KMS-11 (cell line): ENCODE measurements at regions not wholly inside any gene's neighbourhood (a gene's known extent, or its start where the extent isn't known, plus 50 kb on each side); places are given as distances from the start of the nearest gene placed in this dataset.

Source experiments
- H2AFZ ChIP-seq: fragments of 200-600 bp; sonication (generic); 2 replicates; pipeline ENCODE4 v1.6.1; 2016; ENCODE audit warnings: antibody characterized with exemption, mixed run types, low read depth
- H3K27ac ChIP-seq: fragments of 200-600 bp; sonication (generic); 2 replicates; pipeline ENCODE4 v1.6.1; 2016; ENCODE audit warnings: mild to moderate bottlenecking, mixed run types
- H3K27me3 ChIP-seq: fragments of 200-600 bp; sonication (generic); 2 replicates; pipeline ENCODE4 v1.6.1; 2017; ENCODE audit warnings: mild to moderate bottlenecking, low read depth, mixed run types, moderate library complexity; ENCODE audit not compliant: insufficient read depth
- H3K36me3 ChIP-seq: fragments of 200-600 bp; sonication (generic); 2 replicates; pipeline ENCODE4 v1.6.1; 2017; ENCODE audit warnings: mild to moderate bottlenecking, mixed run types; ENCODE audit not compliant: insufficient read depth
- H3K4me1 ChIP-seq: fragments of 200-600 bp; sonication (generic); 2 replicates; pipeline ENCODE4 v1.6.1; 2016; ENCODE audit warnings: mild to moderate bottlenecking, low read depth, mixed run types; ENCODE audit not compliant: poor library complexity, severe bottlenecking
- H3K4me2 ChIP-seq: fragments of 200-600 bp; sonication (generic); 2 replicates; pipeline ENCODE4 v1.7.0; 2016; ENCODE audit warnings: mild to moderate bottlenecking, mixed run types
- H3K4me3 ChIP-seq: fragments of 200-600 bp; sonication (generic); IDR thresholded peaks from 2 replicates; pipeline ENCODE4 v1.6.1; 2017; ENCODE audit warnings: low read depth, low read length, mixed read lengths; ENCODE audit not compliant: insufficient read depth
- H3K79me2 ChIP-seq: fragments of 200-600 bp; sonication (generic); 2 replicates; pipeline ENCODE4 v1.6.1; 2016; ENCODE audit warnings: low read depth, mixed run types; ENCODE audit not compliant: insufficient read depth
- H3K9ac ChIP-seq: fragments of 200-600 bp; sonication (generic); 2 replicates; pipeline ENCODE4 v1.6.1; 2016; ENCODE audit warnings: mild to moderate bottlenecking, mixed run types
- H4K20me1 ChIP-seq: fragments of 200-600 bp; sonication (generic); 2 replicates; pipeline ENCODE4 v1.6.1; 2016; ENCODE audit warnings: mild to moderate bottlenecking, mixed run types; ENCODE audit not compliant: insufficient read depth
- CTCF ChIP-seq: fragments of 200-600 bp; sonication (generic); conservative IDR thresholded peaks from 2 replicates; pipeline ENCODE4 v1.6.1; 2017; ENCODE audit warnings: low read depth, mild to moderate bottlenecking, antibody characterized with exemption, low read length, moderate library complexity, mixed read lengths

GRCh38 chr2:236942554-236942953 lies 143.1 kb upstream of the COPS8 start:
- no peaks in the 10 kb centered on the region for H4K20me1 ChIP-seq
- no peak overlapping the region for H2AFZ ChIP-seq
- TF ChIP-seq CTCF = no peak
- H3K27ac ChIP-seq = no peak overlapping the region
- no peak overlapping the region for H3K4me2 ChIP-seq
- H3K36me3 ChIP-seq = no peaks in the 10 kb centered on the region
- H3K9ac ChIP-seq = no peak overlapping the region
- no peaks in the 10 kb centered on the region for H3K27me3 ChIP-seq
- H3K79me2 ChIP-seq = no peaks in the 10 kb centered on the region
- H3K4me1 ChIP-seq = no peaks in the 10 kb centered on the region
- H3K4me3 ChIP-seq = no peak overlapping the region

GRCh38 chr2:236943068-236943467 lies 142.6 kb upstream of the COPS8 start:
- no peak overlapping the region for H3K27ac ChIP-seq
- no peak for TF ChIP-seq CTCF
- no peaks in the 10 kb centered on the region for H3K36me3 ChIP-seq
- no peak overlapping the region for H3K4me2 ChIP-seq
- no peak overlapping the region for H3K4me3 ChIP-seq
- H3K27me3 ChIP-seq = no peaks in the 10 kb centered on the region
- H3K4me1 ChIP-seq = no peaks in the 10 kb centered on the region
- H3K79me2 ChIP-seq = no peaks in the 10 kb centered on the region
- no peak overlapping the region for H2AFZ ChIP-seq
- H4K20me1 ChIP-seq = no peaks in the 10 kb centered on the region
- H3K9ac ChIP-seq = no peak overlapping the region

GRCh38 chr2:236943841-236944513 lies 141.7 kb upstream of the COPS8 start:
- H3K36me3 ChIP-seq = no peaks in the 10 kb centered on the region
- no peak for TF ChIP-seq CTCF
- H3K27ac ChIP-seq = no peak overlapping the region
- H3K4me3 ChIP-seq = no peak overlapping the region
- H3K9ac ChIP-seq = no peak overlapping the region
- H3K79me2 ChIP-seq = no peaks in the 10 kb centered on the region
- H3K4me2 ChIP-seq = no peak overlapping the region
- H3K4me1 ChIP-seq = no peaks in the 10 kb centered on the region
- no peaks in the 10 kb centered on the region for H4K20me1 ChIP-seq
- no peaks in the 10 kb centered on the region for H3K27me3 ChIP-seq
- H2AFZ ChIP-seq = no peak overlapping the region

- no peaks in the 10 kb centered on the region for H3K27me3 ChIP-seq
- H4K20me1 ChIP-seq = no peaks in the 10 kb centered on the region
- TF ChIP-seq CTCF = no peak
- no peak overlapping the region for H3K9ac ChIP-seq
- no peaks in the 10 kb centered on the region for H3K4me1 ChIP-seq
- no peak overlapping the region for H3K4me3 ChIP-seq
- no peak overlapping the region for H3K27ac ChIP-seq
- no peak overlapping the region for H3K4me2 ChIP-seq
- H3K79me2 ChIP-seq = no peaks in the 10 kb centered on the region
- H3K36me3 ChIP-seq = no peaks in the 10 kb centered on the region
- no peak overlapping the region for H2AFZ ChIP-seq
Measured at GRCh38 chr2:236944561-236944960, 141.1 kb upstream of the COPS8 start.
